Lower leg skin (tissue), 4 donors: ENCODE measurements at regions not wholly inside any gene's neighbourhood (a gene's known extent, or its start where the extent isn't known, plus 50 kb on each side); places are given as distances from the start of the nearest gene placed in this dataset.
"Not testable (repeated sequence)": the region's sequence is repeated elsewhere in the genome, so short reads cannot be mapped to it uniquely, and the experiment has no call there.

Experiments used
- DNase-seq, 2 donors: peaks; one replicate each; pipeline ENCODE4 v3.0.0-alpha.2; 2019; ENCODE audit warnings: low spot score in 2 of 2
- H3K4me3 ChIP-seq: fragments of 200-600 bp; sonication (generic); 2 replicates; pipeline ENCODE4 v1.5.1; 2017; ENCODE audit warnings: mild to moderate bottlenecking, low read depth; ENCODE audit not compliant: poor library complexity, severe bottlenecking
- POLR2A ChIP-seq, 2 donors: fragments of 450-650 bp; IDR thresholded peaks; one replicate each; pipeline ENCODE4 v1.6.1; 2016 to 2017; ENCODE audit warnings: antibody characterized with exemption in 2 of 2, mild to moderate bottlenecking in 1 of 2, moderate library complexity in 1 of 2
- WGBS, 2 donors: methylation state at CpG; one replicate each; pipeline ENCODE4 v1.1.5; 2018; 5-methylcytosine and 5-hydroxymethylcytosine counted together
- intact Hi-C: fragments of 100-400 bp; cut with DNase I; formaldehyde crosslinking; loops from one replicate; pipeline ENCODE4 v1.15.0; 2023; ENCODE audit warnings: low total_unique reads
- TF ChIP-seq, protein P1 (sequence below), 3 donors: fragments of 450-650 bp; IDR thresholded peaks; one replicate each; pipeline ENCODE4 v1.5.1; 2016; ENCODE audit warnings: antibody characterized with exemption in 3 of 3, mild to moderate bottlenecking in 3 of 3, moderate library complexity in 2 of 3

DNA sequence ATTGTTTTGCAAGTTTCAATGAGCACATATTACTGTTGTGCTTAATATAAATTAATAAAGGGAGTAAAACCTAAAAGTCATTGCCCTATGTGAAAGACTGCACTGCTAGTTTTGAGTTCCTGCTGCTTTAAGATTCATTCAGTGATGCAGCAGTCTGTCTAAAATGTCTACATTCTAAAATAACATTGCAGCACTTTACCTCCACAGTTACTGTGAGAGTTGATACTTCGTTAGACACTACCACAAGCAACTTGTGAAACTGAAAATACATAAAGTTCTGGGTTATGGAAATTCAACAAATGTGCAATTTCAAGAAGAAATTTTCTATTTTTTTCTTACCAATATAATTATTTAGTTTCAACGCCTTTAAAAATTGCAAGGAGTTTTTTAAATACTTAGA is 1175.2 kb upstream of the DIAPH2 start:
- 83 to 93% methylated on average over 2 of the region's 2 CpGs for WGBS, 2 donors
- no peak overlapping the region for H3K4me3 ChIP-seq
- TF ChIP-seq POLR2A (IDR thresholded peaks at IDR 0.05) = no peak
- TF ChIP-seq, protein P1, sequence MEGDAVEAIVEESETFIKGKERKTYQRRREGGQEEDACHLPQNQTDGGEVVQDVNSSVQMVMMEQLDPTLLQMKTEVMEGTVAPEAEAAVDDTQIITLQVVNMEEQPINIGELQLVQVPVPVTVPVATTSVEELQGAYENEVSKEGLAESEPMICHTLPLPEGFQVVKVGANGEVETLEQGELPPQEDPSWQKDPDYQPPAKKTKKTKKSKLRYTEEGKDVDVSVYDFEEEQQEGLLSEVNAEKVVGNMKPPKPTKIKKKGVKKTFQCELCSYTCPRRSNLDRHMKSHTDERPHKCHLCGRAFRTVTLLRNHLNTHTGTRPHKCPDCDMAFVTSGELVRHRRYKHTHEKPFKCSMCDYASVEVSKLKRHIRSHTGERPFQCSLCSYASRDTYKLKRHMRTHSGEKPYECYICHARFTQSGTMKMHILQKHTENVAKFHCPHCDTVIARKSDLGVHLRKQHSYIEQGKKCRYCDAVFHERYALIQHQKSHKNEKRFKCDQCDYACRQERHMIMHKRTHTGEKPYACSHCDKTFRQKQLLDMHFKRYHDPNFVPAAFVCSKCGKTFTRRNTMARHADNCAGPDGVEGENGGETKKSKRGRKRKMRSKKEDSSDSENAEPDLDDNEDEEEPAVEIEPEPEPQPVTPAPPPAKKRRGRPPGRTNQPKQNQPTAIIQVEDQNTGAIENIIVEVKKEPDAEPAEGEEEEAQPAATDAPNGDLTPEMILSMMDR (IDR thresholded peaks at IDR 0.05) = no peak
- no peak for DNase-seq
- intact Hi-C loops = no loop called here

DNA sequence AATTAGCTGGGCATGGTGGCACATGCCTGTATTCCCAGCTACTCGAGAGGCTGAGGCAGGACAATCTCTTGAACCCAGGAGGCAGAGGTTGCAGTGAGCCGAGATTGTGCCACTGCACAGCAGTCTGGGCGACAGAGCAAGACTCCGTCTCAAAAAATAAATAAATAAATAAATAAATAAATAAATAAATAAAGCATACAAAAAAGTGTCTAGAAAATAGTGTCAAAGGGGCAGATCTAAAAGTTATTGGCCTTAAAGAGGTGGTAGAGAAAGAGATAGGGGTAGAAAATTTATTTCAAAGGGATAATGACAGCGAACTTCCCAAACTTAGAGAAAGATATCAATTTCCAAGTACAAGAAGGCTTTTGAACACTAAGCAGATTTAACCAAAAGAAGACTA is 1160.6 kb upstream of the DIAPH2 start:
- intact Hi-C loops, H3K4me3 ChIP-seq, DNase-seq: not testable (repeated sequence)
- WGBS, 2 donors = 89 to 92% methylated on average over 5 of the region's 5 CpGs

DNA sequence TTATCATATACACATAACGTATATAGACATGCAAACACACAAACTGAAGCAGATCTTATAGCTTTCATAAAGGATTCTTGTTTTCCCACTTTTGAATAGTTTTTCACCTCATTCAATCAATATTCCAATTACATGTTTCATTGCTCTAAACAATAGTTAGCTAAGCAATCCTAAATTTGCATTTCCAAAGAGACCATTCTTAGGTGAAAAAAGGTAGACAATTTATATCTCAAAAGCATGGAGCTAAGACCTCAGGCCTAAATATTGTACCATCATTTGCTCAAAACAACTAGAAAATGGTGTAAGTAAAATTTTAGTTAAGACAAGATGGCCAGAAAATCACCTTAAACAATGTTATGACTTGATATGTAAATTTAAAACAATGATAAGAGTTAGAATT is 1148.5 kb upstream of the DIAPH2 start:
- no peak overlapping the region for H3K4me3 ChIP-seq
- intact Hi-C loops = no loop called here
- TF ChIP-seq, protein P1 (IDR thresholded peaks at IDR 0.05) = no peak
- no peak for TF ChIP-seq POLR2A (IDR thresholded peaks at IDR 0.05)
- WGBS, 2 donors = 65 to 87% methylated on average over 1 of the region's 1 CpG
- DNase-seq = no peak

DNA sequence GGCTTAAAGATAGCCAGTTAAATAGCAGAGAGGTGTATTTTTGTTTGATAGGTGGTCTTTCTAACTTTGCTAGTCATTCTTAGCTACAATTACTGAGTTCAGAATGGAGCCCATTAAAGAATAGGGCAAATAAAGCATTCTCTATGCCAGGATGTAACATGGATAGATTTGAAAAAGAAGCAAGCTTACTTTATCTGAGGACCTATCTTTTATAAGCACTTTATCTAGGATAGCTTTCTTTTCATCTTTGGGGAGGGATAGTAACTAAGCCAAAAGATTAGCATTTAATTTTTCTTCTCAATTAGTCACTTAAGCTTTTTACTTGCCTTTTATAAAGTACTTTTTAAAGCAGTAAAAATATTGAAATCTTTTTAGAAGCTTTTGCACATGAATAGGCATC is 1148.0 kb upstream of the DIAPH2 start:
- intact Hi-C loops = no loop called here
- TF ChIP-seq POLR2A (IDR thresholded peaks at IDR 0.05) = no peak
- TF ChIP-seq, protein P1 (IDR thresholded peaks at IDR 0.05) = no peak
- no peak for DNase-seq
- H3K4me3 ChIP-seq = no peak overlapping the region

DNA sequence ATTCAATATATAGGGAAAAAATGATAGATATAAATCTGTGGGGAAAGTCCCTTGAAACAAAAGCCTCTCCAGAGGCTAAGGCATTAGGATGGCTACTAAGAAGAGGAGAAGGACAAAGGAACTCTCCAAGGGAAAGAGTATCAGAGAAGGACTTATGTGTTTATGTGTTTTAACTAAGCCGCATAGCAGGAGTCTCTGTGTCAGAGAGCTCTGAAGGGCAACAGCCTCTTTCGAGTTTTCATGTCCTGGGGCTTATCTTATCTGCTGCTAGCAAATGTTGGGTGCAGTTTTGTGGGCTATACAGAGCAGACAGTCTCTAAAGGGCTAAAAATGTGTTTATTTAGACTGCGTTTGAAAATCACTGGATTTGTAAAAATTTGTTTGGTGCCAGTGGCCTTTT is 1145.6 kb upstream of the DIAPH2 start:
- intact Hi-C loops = no loop called here
- no peak for DNase-seq
- 38 to 60% methylated on average over 3 of the region's 3 CpGs for WGBS, 2 donors
- H3K4me3 ChIP-seq = no peak overlapping the region
- TF ChIP-seq, protein P1 (IDR thresholded peaks at IDR 0.05) = no peak
- no peak for TF ChIP-seq POLR2A (IDR thresholded peaks at IDR 0.05)

DNA sequence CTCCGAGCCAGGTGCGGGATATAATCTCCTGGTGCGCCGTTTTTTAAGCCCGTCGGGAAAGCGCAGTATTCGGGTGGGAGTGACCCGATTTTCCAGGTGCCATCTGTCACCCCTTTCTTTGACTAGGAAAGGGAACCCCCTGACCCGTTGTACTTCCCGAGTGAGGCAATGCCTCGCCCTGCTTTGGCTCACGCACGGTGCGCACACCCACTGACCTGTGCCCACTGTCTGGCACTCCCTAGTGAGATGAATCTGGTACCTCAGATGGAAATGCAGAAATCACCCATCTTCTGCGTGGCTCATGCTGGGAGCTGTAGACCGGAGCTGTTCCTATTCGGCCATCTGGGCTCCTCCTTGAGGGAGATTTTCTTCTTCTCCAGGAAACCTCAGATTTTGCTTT is 1135.1 kb upstream of the DIAPH2 start:
- DNase-seq, H3K4me3 ChIP-seq, intact Hi-C loops: not testable (repeated sequence)
- 86 to 97% methylated on average over 16 to 18 of the region's 18 CpGs for WGBS, 2 donors

DNA sequence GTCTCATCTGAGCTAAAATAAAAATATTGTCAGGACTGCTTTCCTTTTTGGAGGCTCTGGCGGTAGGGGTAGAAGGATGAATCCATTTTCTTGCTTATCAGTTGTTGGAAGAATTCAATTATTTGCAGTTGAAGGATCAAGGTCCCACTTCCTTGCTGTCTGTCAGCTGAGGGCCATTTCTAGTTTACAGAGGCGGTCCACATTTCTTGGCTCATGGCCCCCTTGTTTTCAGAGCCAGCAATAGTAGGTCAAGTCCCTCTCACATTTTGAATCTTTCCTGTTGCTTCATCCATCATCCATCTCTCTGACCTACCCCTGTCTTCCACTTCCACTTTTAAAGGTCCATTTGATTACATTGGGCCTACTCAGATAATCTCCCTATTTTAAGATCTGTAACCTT is 1099.3 kb upstream of the DIAPH2 start:
- 82 to 83% methylated on average over 2 of the region's 2 CpGs for WGBS, 2 donors
- DNase-seq = no peak
- H3K4me3 ChIP-seq = no peak overlapping the region
- TF ChIP-seq, protein P1 (IDR thresholded peaks at IDR 0.05) = no peak
- TF ChIP-seq POLR2A (IDR thresholded peaks at IDR 0.05) = no peak
- intact Hi-C loops = no loop called here
